ENCODE measurements at regions not wholly inside any gene's neighbourhood (a gene's known extent, or its start where the extent isn't known, plus 50 kb on each side); places are given as distances from the start of the nearest gene placed in this dataset.

GRCh38 chr5:86881493-86882090 lies 263.9 kb downstream of the COX7C start:
- no peak overlapping the region for H3K27ac ChIP-seq (ENCODE audit: low read length)
- H3K9me2 ChIP-seq (replicated peaks; ENCODE audit: insufficient read depth, low read length), result no peaks in the 10 kb centered on the region
- no peaks in the 10 kb centered on the region for H3K4me1 ChIP-seq (ENCODE audit: low read length)
- no peak overlapping the region for H3K4me3 ChIP-seq (ENCODE audit: low read length)
- no peak overlapping the region for H2AFZ ChIP-seq (ENCODE audit: low read length)
- no peaks in the 10 kb centered on the region for H4K20me1 ChIP-seq (ENCODE audit: insufficient read depth, low read depth, low read length)
- H3K36me3 ChIP-seq (ENCODE audit: insufficient read depth, low read length), result no peaks in the 10 kb centered on the region
- no peaks in the 10 kb centered on the region for H3K27me3 ChIP-seq (ENCODE audit: low read length)
- no peaks in the 10 kb centered on the region for H3K9me3 ChIP-seq (ENCODE audit: low read length)
- no peak overlapping the region for H3K9ac ChIP-seq (ENCODE audit: low read length)
- no peak overlapping the region for H3K4me2 ChIP-seq (ENCODE audit: low read depth, low read length, poor library complexity, severe bottlenecking)
- no peaks in the 10 kb centered on the region for H3K79me2 ChIP-seq (ENCODE audit: low read length)
- DNase-seq, result no peak

- Histone ChIP-seq H2AFZ (ENCODE audit: low read length) (no peak overlapping the region), H3K4me2 (ENCODE audit: low read depth, low read length, poor library complexity, severe bottlenecking) (no peak overlapping the region), H3K4me1 (ENCODE audit: low read length) (no peaks in the 10 kb centered on the region), H3K27me3 (ENCODE audit: low read length) (no peaks in the 10 kb centered on the region), H3K9me3 (ENCODE audit: low read length) (no peaks in the 10 kb centered on the region), H3K4me3 (ENCODE audit: low read length) (no peak overlapping the region), H3K9me2 (replicated peaks; ENCODE audit: insufficient read depth, low read length) (no peaks in the 10 kb centered on the region), H3K27ac (ENCODE audit: low read length) (no peak overlapping the region), H4K20me1 (ENCODE audit: insufficient read depth, low read depth, low read length) (no peaks in the 10 kb centered on the region), H3K36me3 (ENCODE audit: insufficient read depth, low read length) (no peaks in the 10 kb centered on the region), H3K79me2 (ENCODE audit: low read length) (no peaks in the 10 kb centered on the region), H3K9ac (ENCODE audit: low read length) (no peak overlapping the region)
- no peak for DNase-seq
Measured at GRCh38 chr5:86884608-86885007, 266.9 kb downstream of the COX7C start.

GRCh38 chr5:86885011-86885410 lies 267.3 kb downstream of the COX7C start:
- H3K4me2 ChIP-seq (ENCODE audit: low read depth, low read length, poor library complexity, severe bottlenecking), result no peak overlapping the region
- no peak overlapping the region for H2AFZ ChIP-seq (ENCODE audit: low read length)
- no peak overlapping the region for H3K4me3 ChIP-seq (ENCODE audit: low read length)
- DNase-seq, result no peak
- no peaks in the 10 kb centered on the region for H3K79me2 ChIP-seq (ENCODE audit: low read length)
- no peaks in the 10 kb centered on the region for H3K4me1 ChIP-seq (ENCODE audit: low read length)
- H3K9me2 ChIP-seq (replicated peaks; ENCODE audit: insufficient read depth, low read length), result no peaks in the 10 kb centered on the region
- no peak overlapping the region for H3K27ac ChIP-seq (ENCODE audit: low read length)
- no peaks in the 10 kb centered on the region for H3K27me3 ChIP-seq (ENCODE audit: low read length)
- H3K36me3 ChIP-seq (ENCODE audit: insufficient read depth, low read length), result no peaks in the 10 kb centered on the region
- H4K20me1 ChIP-seq (ENCODE audit: insufficient read depth, low read depth, low read length), result no peaks in the 10 kb centered on the region
- H3K9ac ChIP-seq (ENCODE audit: low read length), result no peak overlapping the region
- no peaks in the 10 kb centered on the region for H3K9me3 ChIP-seq (ENCODE audit: low read length)

GRCh38 chr5:86885489-86886230 lies 267.9 kb downstream of the COX7C start:
- H3K27ac ChIP-seq (ENCODE audit: low read length), result no peak overlapping the region
- H2AFZ ChIP-seq (ENCODE audit: low read length), result no peak overlapping the region
- H3K27me3 ChIP-seq (ENCODE audit: low read length), result no peaks in the 10 kb centered on the region
- H3K9me3 ChIP-seq (ENCODE audit: low read length), result no peaks in the 10 kb centered on the region
- no peaks in the 10 kb centered on the region for H3K36me3 ChIP-seq (ENCODE audit: insufficient read depth, low read length)
- H3K9ac ChIP-seq (ENCODE audit: low read length), result no peak overlapping the region
- H3K4me3 ChIP-seq (ENCODE audit: low read length), result no peak overlapping the region
- no peaks in the 10 kb centered on the region for H4K20me1 ChIP-seq (ENCODE audit: insufficient read depth, low read depth, low read length)
- H3K4me2 ChIP-seq (ENCODE audit: low read depth, low read length, poor library complexity, severe bottlenecking), result no peak overlapping the region
- H3K9me2 ChIP-seq (replicated peaks; ENCODE audit: insufficient read depth, low read length), result no peaks in the 10 kb centered on the region
- H3K4me1 ChIP-seq (ENCODE audit: low read length), result no peaks in the 10 kb centered on the region
- no peaks in the 10 kb centered on the region for H3K79me2 ChIP-seq (ENCODE audit: low read length)
- no peak for DNase-seq

GRCh38 chr5:86890375-86890774 lies 272.6 kb downstream of the COX7C start:
- H3K4me3 ChIP-seq (ENCODE audit: low read length), result no peak overlapping the region
- H3K9me2 ChIP-seq (replicated peaks; ENCODE audit: insufficient read depth, low read length), result no peaks in the 10 kb centered on the region
- no peaks in the 10 kb centered on the region for H3K36me3 ChIP-seq (ENCODE audit: insufficient read depth, low read length)
- no peak overlapping the region for H3K4me2 ChIP-seq (ENCODE audit: low read depth, low read length, poor library complexity, severe bottlenecking)
- no peaks in the 10 kb centered on the region for H4K20me1 ChIP-seq (ENCODE audit: insufficient read depth, low read depth, low read length)
- H3K9me3 ChIP-seq (ENCODE audit: low read length), result no peaks in the 10 kb centered on the region
- H2AFZ ChIP-seq (ENCODE audit: low read length), result no peak overlapping the region
- no peaks in the 10 kb centered on the region for H3K79me2 ChIP-seq (ENCODE audit: low read length)
- no peak overlapping the region for H3K9ac ChIP-seq (ENCODE audit: low read length)
- no peaks in the 10 kb centered on the region for H3K4me1 ChIP-seq (ENCODE audit: low read length)
- no peak overlapping the region for H3K27ac ChIP-seq (ENCODE audit: low read length)
- no peak for DNase-seq
- no peaks in the 10 kb centered on the region for H3K27me3 ChIP-seq (ENCODE audit: low read length)

- Histone ChIP-seq H3K79me2 (ENCODE audit: low read length) (no peaks in the 10 kb centered on the region), H2AFZ (ENCODE audit: low read length) (no peak overlapping the region), H3K4me1 (ENCODE audit: low read length) (no peaks in the 10 kb centered on the region), H3K9me3 (ENCODE audit: low read length) (no peaks in the 10 kb centered on the region), H3K27ac (ENCODE audit: low read length) (no peak overlapping the region), H3K4me2 (ENCODE audit: low read depth, low read length, poor library complexity, severe bottlenecking) (no peak overlapping the region), H3K4me3 (ENCODE audit: low read length) (no peak overlapping the region), H3K9me2 (replicated peaks; ENCODE audit: insufficient read depth, low read length) (no peaks in the 10 kb centered on the region), H3K27me3 (ENCODE audit: low read length) (no peaks in the 10 kb centered on the region), H4K20me1 (ENCODE audit: insufficient read depth, low read depth, low read length) (no peaks in the 10 kb centered on the region), H3K36me3 (ENCODE audit: insufficient read depth, low read length) (no peaks in the 10 kb centered on the region), H3K9ac (ENCODE audit: low read length) (no peak overlapping the region)
- DNase-seq, result no peak
Measured at GRCh38 chr5:86894056-86894455, 276.3 kb downstream of the COX7C start.

GRCh38 chr5:86896916-86897315 lies 279.2 kb downstream of the COX7C start:
- no peak overlapping the region for H2AFZ ChIP-seq (ENCODE audit: low read length)
- H3K79me2 ChIP-seq (ENCODE audit: low read length), result no peaks in the 10 kb centered on the region
- no peaks in the 10 kb centered on the region for H3K4me1 ChIP-seq (ENCODE audit: low read length)
- H3K4me2 ChIP-seq (ENCODE audit: low read depth, low read length, poor library complexity, severe bottlenecking), result no peak overlapping the region
- H3K27ac ChIP-seq (ENCODE audit: low read length), result no peak overlapping the region
- no peak overlapping the region for H3K4me3 ChIP-seq (ENCODE audit: low read length)
- H3K36me3 ChIP-seq (ENCODE audit: insufficient read depth, low read length), result no peaks in the 10 kb centered on the region
- no peaks in the 10 kb centered on the region for H3K9me2 ChIP-seq (replicated peaks; ENCODE audit: insufficient read depth, low read length)
- H4K20me1 ChIP-seq (ENCODE audit: insufficient read depth, low read depth, low read length), result no peaks in the 10 kb centered on the region
- H3K27me3 ChIP-seq (ENCODE audit: low read length), result no peaks in the 10 kb centered on the region
- no peak overlapping the region for H3K9ac ChIP-seq (ENCODE audit: low read length)
- H3K9me3 ChIP-seq (ENCODE audit: low read length), result no peaks in the 10 kb centered on the region
- no peak for DNase-seq

GRCh38 chr5:86909418-86910295 lies 291.9 kb downstream of the COX7C start:
- H4K20me1 ChIP-seq (ENCODE audit: insufficient read depth, low read depth, low read length), result no peaks in the 10 kb centered on the region
- no peak overlapping the region for H2AFZ ChIP-seq (ENCODE audit: low read length)
- no peak overlapping the region for H3K27ac ChIP-seq (ENCODE audit: low read length)
- H3K79me2 ChIP-seq (ENCODE audit: low read length), result no peaks in the 10 kb centered on the region
- H3K4me2 ChIP-seq (ENCODE audit: low read depth, low read length, poor library complexity, severe bottlenecking), result no peak overlapping the region
- H3K27me3 ChIP-seq (ENCODE audit: low read length), result no peaks in the 10 kb centered on the region
- H3K9ac ChIP-seq (ENCODE audit: low read length), result no peak overlapping the region
- no peaks in the 10 kb centered on the region for H3K9me3 ChIP-seq (ENCODE audit: low read length)
- no peaks in the 10 kb centered on the region for H3K4me1 ChIP-seq (ENCODE audit: low read length)
- no peaks in the 10 kb centered on the region for H3K36me3 ChIP-seq (ENCODE audit: insufficient read depth, low read length)
- H3K4me3 ChIP-seq (ENCODE audit: low read length), result no peak overlapping the region
- no peak for DNase-seq
- no peaks in the 10 kb centered on the region for H3K9me2 ChIP-seq (replicated peaks; ENCODE audit: insufficient read depth, low read length)

Measured in Karpas-422 (cell line).